ENCODE measurements at regions not wholly inside any gene's neighbourhood (a gene's known extent, or its start where the extent isn't known, plus 50 kb on each side); places are given as distances from the start of the nearest gene placed in this dataset.

- intact Hi-C loops (cut with DNase I): no loop called here
- ATAC-seq (no peak), DNase-seq (ENCODE audit: missing footprints) (no peak)
Measured at GRCh38 chr1:38246955-38247952, 200.7 kb upstream of the POU3F1 start.

GRCh38 chr1:38244218-38244845 is 197.7 kb upstream of the POU3F1 start:
- no peak for ATAC-seq
- DNase-seq (ENCODE audit: missing footprints): no peak
- intact Hi-C loops (cut with DNase I): no loop called here

GRCh38 chr1:38243106-38243505 is 196.5 kb upstream of the POU3F1 start:
- ATAC-seq (no peak), DNase-seq (ENCODE audit: missing footprints) (no peak)
- intact Hi-C loops (cut with DNase I): no loop called here

- intact Hi-C loops (cut with DNase I): no loop called here
- ATAC-seq: no peak
- no peak for DNase-seq (ENCODE audit: missing footprints)
Measured at GRCh38 chr1:38242506-38242905, 195.9 kb upstream of the POU3F1 start.

- DNase-seq (ENCODE audit: missing footprints) (no peak), ATAC-seq (no peak)
- intact Hi-C loops (cut with DNase I): no loop called here
Measured at GRCh38 chr1:38241594-38242334, 195.2 kb upstream of the POU3F1 start.

- DNase-seq (ENCODE audit: missing footprints) (no peak), ATAC-seq (no peak)
Measured at GRCh38 chr1:38240618-38241017, 194.0 kb upstream of the POU3F1 start.

GRCh38 chr1:38239258-38239835 is 192.8 kb upstream of the POU3F1 start:
- ATAC-seq: no peak

More at GRCh38 chr1:38240618-38241017, 194.0 kb upstream of the POU3F1 start:
- intact Hi-C loops (cut with DNase I): no loop called here

GRCh38 chr1:38238294-38238693 is 191.7 kb upstream of the POU3F1 start:
- intact Hi-C loops (cut with DNase I): no loop called here
- no peak for DNase-seq (ENCODE audit: missing footprints)
- ATAC-seq: no peak

More at GRCh38 chr1:38239258-38239835, 192.8 kb upstream of the POU3F1 start:
- intact Hi-C loops (cut with DNase I): no loop called here
- no peak for DNase-seq (ENCODE audit: missing footprints)

- no peak for ATAC-seq
- intact Hi-C loops (cut with DNase I): no loop called here
- DNase-seq (ENCODE audit: missing footprints): no peak
Measured at GRCh38 chr1:38235705-38236104, 189.1 kb upstream of the POU3F1 start.

GRCh38 chr1:38231941-38232340 is 185.3 kb upstream of the POU3F1 start:
- intact Hi-C loops (cut with DNase I): no loop called here
- DNase-seq (ENCODE audit: missing footprints) (no peak), ATAC-seq (no peak)

- intact Hi-C loops (cut with DNase I): no loop called here
- DNase-seq (ENCODE audit: missing footprints) (no peak), ATAC-seq (no peak)
Measured at GRCh38 chr1:38228718-38229117, 182.1 kb upstream of the POU3F1 start.

GRCh38 chr1:38225745-38226144 is 179.2 kb upstream of the POU3F1 start:
- DNase-seq (ENCODE audit: missing footprints) (no peak), ATAC-seq (no peak)
- intact Hi-C loops (cut with DNase I): no loop called here

- DNase-seq (ENCODE audit: missing footprints): no peak
- intact Hi-C loops (cut with DNase I): no loop called here
- no peak for ATAC-seq
Measured at GRCh38 chr1:38223391-38223790, 176.8 kb upstream of the POU3F1 start.

GRCh38 chr1:38222891-38223290 is 176.3 kb upstream of the POU3F1 start:
- DNase-seq (ENCODE audit: missing footprints): no peak
- no peak for ATAC-seq
- intact Hi-C loops (cut with DNase I): no loop called here

- DNase-seq (ENCODE audit: missing footprints) (no peak), ATAC-seq (no peak)
- intact Hi-C loops (cut with DNase I): no loop called here
Measured at GRCh38 chr1:38221006-38221649, 174.5 kb upstream of the POU3F1 start.

- intact Hi-C loops (cut with DNase I): no loop called here
- DNase-seq (ENCODE audit: missing footprints) (no peak), ATAC-seq (peak; percentile 68)
Measured at GRCh38 chr1:38217316-38217715, 170.7 kb upstream of the POU3F1 start.

- intact Hi-C loops (cut with DNase I): no loop called here
- DNase-seq (ENCODE audit: missing footprints) (no peak), ATAC-seq (no peak)
Measured at GRCh38 chr1:38213646-38214434, 167.2 kb upstream of the POU3F1 start.

GRCh38 chr1:38210895-38211177 is 164.2 kb upstream of the POU3F1 start:
- intact Hi-C loops (cut with DNase I): no loop called here
- ATAC-seq (no peak), DNase-seq (ENCODE audit: missing footprints) (no peak)
